Naive thymus-derived CD4-positive, alpha-beta T cell (primary cell): ENCODE measurements at regions not wholly inside any gene's neighbourhood (a gene's known extent, or its start where the extent isn't known, plus 50 kb on each side); places are given as distances from the start of the nearest gene placed in this dataset.

Experiments
- ATAC-seq: fragments of 150-1000 bp; cut with Tn5 transposase; 2 replicates; pipeline ENCODE4 v1.10.0; 2021; ENCODE audit warnings: mild to moderate bottlenecking, moderate library complexity
- CTCF ChIA-PET: fragments of 350-600 bp; sonication (Branson Sonifier 250); formaldehyde crosslinking; loops from one replicate; lab custom pipeline; 2021; ENCODE audit warnings: antibody characterized with exemption; lab: Charles Lee
- POLR2A ChIA-PET: fragments of 350-600 bp; sonication (Branson Sonifier 250); formaldehyde crosslinking; loops from one replicate; lab custom pipeline; 2021; ENCODE audit warnings: antibody characterized with exemption, inconsistent platforms; lab: Charles Lee
- DNase-seq, 9 donors: peaks; one replicate each; pipeline versions ENCODE4 v3.0.0 to v3.0.0-alpha.2; 2020 to 2022; ENCODE audit warnings: mixed read lengths in 1 of 9
- H3K27ac ChIP-seq: one replicate; pipeline ENCODE4 v1.7.0; 2013; ENCODE audit warnings: mild to moderate bottlenecking, low read depth, low read length, moderate library complexity
- H3K27me3 ChIP-seq, 2 donors: one replicate each; pipeline ENCODE4 v1.7.0; 2013; ENCODE audit warnings: low read length in 2 of 2, mild to moderate bottlenecking in 2 of 2, moderate library complexity in 2 of 2; ENCODE audit not compliant: control insufficient read depth in 2 of 2, insufficient read depth in 2 of 2
- H3K36me3 ChIP-seq, 3 experiments: 1 replicate in 2 of 3; 2 replicates in 1 of 3; pipeline ENCODE4 v1.7.0; 2013; ENCODE audit warnings: low read length in 3 of 3, mild to moderate bottlenecking in 3 of 3, moderate library complexity in 1 of 3; ENCODE audit not compliant: insufficient read depth in 3 of 3, control insufficient read depth in 2 of 3
- H3K4me1 ChIP-seq, 2 donors: one replicate each; pipeline ENCODE4 v1.7.0; 2013; ENCODE audit warnings: low read length in 2 of 2, mild to moderate bottlenecking in 2 of 2, moderate library complexity in 1 of 2; ENCODE audit not compliant: control insufficient read depth in 2 of 2, insufficient read depth in 2 of 2
- H3K4me3 ChIP-seq: 2 replicates; pipeline ENCODE4 v1.7.0; 2013; ENCODE audit warnings: mild to moderate bottlenecking, low read length
- H3K9me3 ChIP-seq, 3 experiments: 1 replicate in 2 of 3; 2 replicates in 1 of 3; pipeline ENCODE4 v1.7.0; 2013; ENCODE audit warnings: low read length in 3 of 3; ENCODE audit not compliant: control insufficient read depth in 2 of 3
- H3K27ac Mint-ChIP-seq, 9 donors: one replicate each; pipeline ENCODE4 v1.8.0; 2020 to 2022; ENCODE audit warnings: mixed read lengths in 9 of 9, mild to moderate bottlenecking in 8 of 9, moderate library complexity in 5 of 9, inconsistent platforms in 2 of 9
- H3K27me3 Mint-ChIP-seq, 5 donors: one replicate each; pipeline ENCODE4 v1.8.0; 2021 to 2022; ENCODE audit warnings: mixed read lengths in 5 of 5, mild to moderate bottlenecking in 1 of 5
- H3K36me3 Mint-ChIP-seq, 5 donors: one replicate each; pipeline ENCODE4 v1.8.0; 2020 to 2022; ENCODE audit warnings: mixed read lengths in 5 of 5, mild to moderate bottlenecking in 3 of 5, inconsistent platforms in 1 of 5
- H3K4me1 Mint-ChIP-seq, 7 donors: one replicate each; pipeline ENCODE4 v1.8.0; 2020 to 2022; ENCODE audit warnings: mixed read lengths in 7 of 7, mild to moderate bottlenecking in 3 of 7, inconsistent platforms in 1 of 7
- H3K4me3 Mint-ChIP-seq, 10 donors: one replicate each; pipeline ENCODE4 v1.8.0; 2020 to 2022; ENCODE audit warnings: mild to moderate bottlenecking in 10 of 10, mixed read lengths in 10 of 10, moderate library complexity in 6 of 10, inconsistent platforms in 2 of 10
- H3K9me3 Mint-ChIP-seq, 11 donors: one replicate each; pipeline ENCODE4 v1.8.0; 2020 to 2022; ENCODE audit warnings: mixed read lengths in 11 of 11, mild to moderate bottlenecking in 4 of 11, inconsistent platforms in 1 of 11, moderate library complexity in 1 of 11
- intact Hi-C, 2 donors: fragments of 100-400 bp; cut with micrococcal nuclease; formaldehyde crosslinking; loops; one replicate each; pipeline ENCODE4 v1.15.1; 2023

- POLR2A ChIA-PET: no interaction called here
- Mint-ChIP-seq H3K9me3 (peaks cover 0 to 10% (median 3%) of the 10 kb centered on the region in 11 donors), H3K27ac (no peak overlapping the region), H3K4me1 (no peaks in the 10 kb centered on the region), H3K27me3 (peaks cover 0 to 29% (median 20%) of the 10 kb centered on the region in 5 donors), H3K36me3 (no peaks in the 10 kb centered on the region), H3K4me3 (no peak overlapping the region)
- intact Hi-C loops: no loop called here
- Histone ChIP-seq H3K27me3 (no peaks in the 10 kb centered on the region), H3K4me1 (no peaks in the 10 kb centered on the region), H3K27ac (no peak overlapping the region), H3K36me3 (no peaks in the 10 kb centered on the region), H3K4me3 (no peak overlapping the region), H3K9me3 (no peaks in the 10 kb centered on the region)
- CTCF ChIA-PET: no interaction called here
- no peak for ATAC-seq
- DNase-seq: no peak
Observed at GRCh38 chr16:5454349-5454748, 356.8 kb upstream of the EEF2KMT start.

DNA sequence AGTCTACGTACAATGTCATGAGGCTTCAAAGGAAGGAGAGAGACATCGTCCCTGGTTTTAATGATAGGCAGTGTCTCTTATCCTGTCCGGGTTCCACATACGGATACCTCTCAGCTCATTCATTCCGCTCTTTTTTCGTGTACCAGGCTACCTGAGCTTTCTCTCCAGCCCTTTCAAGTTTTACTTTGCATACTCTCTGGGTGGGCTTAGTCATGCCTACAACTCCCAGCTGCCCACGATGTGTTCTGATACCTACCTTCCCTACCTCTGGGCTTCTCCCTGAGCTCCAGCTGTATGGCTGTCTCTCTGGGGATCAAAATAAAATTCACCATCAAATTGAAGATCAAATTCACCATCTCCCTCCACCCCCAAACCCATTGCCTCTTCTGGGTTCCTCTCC, 354.0 kb upstream of the EEF2KMT start:
- Histone ChIP-seq H3K4me1 (no peaks in the 10 kb centered on the region), H3K4me3 (no peak overlapping the region), H3K9me3 (no peaks in the 10 kb centered on the region), H3K27ac (no peak overlapping the region), H3K27me3 (no peaks in the 10 kb centered on the region), H3K36me3 (no peaks in the 10 kb centered on the region)
- Mint-ChIP-seq H3K4me1 (no peaks in the 10 kb centered on the region), H3K9me3 (peaks cover 0 to 17% (median 6%) of the 10 kb centered on the region in 11 donors), H3K36me3 (no peaks in the 10 kb centered on the region), H3K27ac (no peak overlapping the region), H3K27me3 (peaks cover 0 to 23% (median 20%) of the 10 kb centered on the region in 5 donors), H3K4me3 (no peak overlapping the region)
- intact Hi-C loops: no loop called here
- ChIA-PET CTCF (no interaction called here), POLR2A (no interaction called here)
- ATAC-seq: no peak
- no peak for DNase-seq

DNA sequence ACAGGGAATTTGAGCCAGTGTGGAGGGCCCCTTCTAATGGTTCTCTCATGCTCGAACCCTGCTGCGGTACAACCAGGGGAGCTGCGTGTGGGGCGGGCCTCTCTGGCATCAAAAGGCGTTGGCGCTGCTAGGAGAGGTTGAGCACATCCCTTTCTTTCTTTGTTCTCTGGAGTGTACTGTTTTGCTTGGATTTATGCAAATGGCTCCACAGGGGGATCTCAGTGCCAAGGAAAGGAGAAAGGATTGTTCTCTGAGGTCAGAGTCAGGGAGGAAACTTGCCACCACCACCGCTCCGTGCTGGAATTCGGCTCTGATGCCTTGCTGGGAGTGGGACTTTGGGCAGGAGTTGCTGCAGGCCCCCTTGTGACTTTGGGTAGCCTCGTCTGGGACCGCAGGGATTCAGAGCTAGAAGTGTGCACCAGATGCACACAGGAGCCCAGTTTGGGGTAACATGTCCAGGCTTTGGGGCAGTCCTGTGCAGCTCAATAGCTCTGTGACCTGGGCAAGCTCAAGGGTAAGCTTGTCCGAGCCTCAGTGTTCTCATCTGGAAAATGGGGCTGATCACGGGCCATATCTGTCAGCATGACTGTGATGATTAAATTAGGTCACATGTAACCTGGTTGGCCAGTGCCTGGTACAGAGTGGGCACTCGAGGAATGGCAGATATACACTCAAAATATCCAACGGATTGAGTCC, 353.0 kb upstream of the EEF2KMT start:
- Histone ChIP-seq H3K27ac (no peak overlapping the region), H3K36me3 (no peaks in the 10 kb centered on the region), H3K4me3 (no peak overlapping the region), H3K27me3 (no peaks in the 10 kb centered on the region), H3K4me1 (no peaks in the 10 kb centered on the region), H3K9me3 (no peaks in the 10 kb centered on the region)
- POLR2A ChIA-PET: no interaction called here
- Mint-ChIP-seq H3K36me3 (no peaks in the 10 kb centered on the region), H3K9me3 (peaks cover 0 to 17% (median 6%) of the 10 kb centered on the region in 11 donors), H3K4me1 (no peaks in the 10 kb centered on the region), H3K27me3 (peaks cover 0 to 20% (median 18%) of the 10 kb centered on the region in 5 donors), H3K4me3 (no peak overlapping the region), H3K27ac (no peak overlapping the region)
- intact Hi-C loops: no loop called here
- ATAC-seq (no peak), DNase-seq (no peak)
- CTCF ChIA-PET: no interaction called here

- H3K36me3 Mint-ChIP-seq: no peaks in the 10 kb centered on the region
- H3K4me1 Mint-ChIP-seq: no peaks in the 10 kb centered on the region
- DNase-seq (no peak), ATAC-seq (no peak)
- no peaks in the 10 kb centered on the region for H3K4me1 ChIP-seq
- ChIA-PET POLR2A (no interaction called here), CTCF (no interaction called here)
- no peak overlapping the region for H3K27ac Mint-ChIP-seq
- no peaks in the 10 kb centered on the region for H3K27me3 ChIP-seq
- no peak overlapping the region for H3K4me3 Mint-ChIP-seq
- H3K27ac ChIP-seq: no peak overlapping the region
- H3K9me3 ChIP-seq: no peaks in the 10 kb centered on the region
- H3K9me3 Mint-ChIP-seq: peaks cover 0 to 17% (median 4%) of the 10 kb centered on the region in 11 donors
- H3K4me3 ChIP-seq: no peak overlapping the region
- peaks cover 0 to 18% (median 16%) of the 10 kb centered on the region in 5 donors for H3K27me3 Mint-ChIP-seq
- no peaks in the 10 kb centered on the region for H3K36me3 ChIP-seq
- intact Hi-C loops: no loop called here
Observed at GRCh38 chr16:5449901-5450300, 352.3 kb upstream of the EEF2KMT start.

DNA sequence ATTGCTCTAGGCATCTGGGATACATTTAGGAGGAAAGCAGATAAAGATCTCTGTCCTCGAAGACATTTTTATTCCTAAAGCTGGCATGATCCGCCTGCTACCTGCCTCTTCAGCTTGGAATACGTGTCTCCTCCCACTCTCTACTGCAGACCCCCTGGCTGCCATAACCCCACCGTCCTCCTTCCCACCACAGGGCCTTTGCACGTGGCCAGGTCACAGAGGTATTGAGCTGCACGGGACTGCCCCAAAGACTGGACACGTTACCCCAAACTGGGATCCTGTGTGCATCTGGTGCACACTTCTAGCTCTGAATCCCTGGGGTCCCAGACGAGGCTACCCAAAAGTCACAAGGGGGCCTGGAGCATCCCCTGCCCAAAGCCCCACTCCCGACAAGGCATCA, 351.2 kb upstream of the EEF2KMT start:
- no peak overlapping the region for H3K4me3 ChIP-seq
- POLR2A ChIA-PET: no interaction called here
- H3K27me3 Mint-ChIP-seq: peaks cover 0 to 18% (median 12%) of the 10 kb centered on the region in 5 donors

DNA sequence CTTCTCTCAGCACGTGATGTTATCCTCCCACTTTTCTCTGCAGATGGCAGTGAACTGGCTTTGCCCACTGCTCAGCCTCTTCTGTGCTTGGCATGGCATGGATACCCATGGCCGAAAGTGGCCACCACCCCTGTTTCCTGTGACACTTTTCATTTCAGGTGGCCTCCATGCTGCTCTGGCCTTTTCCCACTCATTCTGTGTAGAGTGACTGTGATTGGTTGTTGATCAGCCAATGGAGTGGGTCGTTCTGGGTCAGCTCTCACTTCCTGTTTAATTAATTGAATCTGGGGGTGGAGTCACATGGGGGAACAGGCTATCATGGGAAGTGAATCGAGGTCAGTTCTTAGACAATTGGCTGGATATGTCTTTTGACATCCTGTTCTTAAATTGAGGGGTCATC, 350.1 kb upstream of the EEF2KMT start:
- Histone ChIP-seq H3K27me3 (no peaks in the 10 kb centered on the region), H3K36me3 (no peaks in the 10 kb centered on the region), H3K27ac (no peak overlapping the region), H3K4me3 (no peak overlapping the region), H3K9me3 (no peaks in the 10 kb centered on the region), H3K4me1 (no peaks in the 10 kb centered on the region)
- H3K36me3 Mint-ChIP-seq: no peaks in the 10 kb centered on the region
- no peak for ATAC-seq
- CTCF ChIA-PET: no interaction called here
- H3K27me3 Mint-ChIP-seq: peaks cover 0 to 18% (median 9%) of the 10 kb centered on the region in 5 donors
- no peak overlapping the region for H3K4me3 Mint-ChIP-seq
- H3K9me3 Mint-ChIP-seq: peaks cover 0 to 17% (median 3%) of the 10 kb centered on the region in 11 donors
- H3K4me1 Mint-ChIP-seq: no peaks in the 10 kb centered on the region
- intact Hi-C loops: no loop called here
- no peak for DNase-seq
- POLR2A ChIA-PET: no interaction called here
- no peak overlapping the region for H3K27ac Mint-ChIP-seq

More for the DNA sequence above, 351.2 kb upstream of the EEF2KMT start:
- CTCF ChIA-PET: no interaction called here
- no peaks in the 10 kb centered on the region for H3K9me3 ChIP-seq
- Mint-ChIP-seq H3K4me3 (no peak overlapping the region), H3K27ac (no peak overlapping the region), H3K36me3 (no peaks in the 10 kb centered on the region), H3K4me1 (no peaks in the 10 kb centered on the region), H3K9me3 (peaks cover 0 to 17% (median 3%) of the 10 kb centered on the region in 11 donors)
- H3K27me3 ChIP-seq: no peaks in the 10 kb centered on the region
- ATAC-seq: no peak
- H3K36me3 ChIP-seq: no peaks in the 10 kb centered on the region
- no peak overlapping the region for H3K27ac ChIP-seq
- H3K4me1 ChIP-seq: no peaks in the 10 kb centered on the region
- no peak for DNase-seq
- intact Hi-C loops: no loop called here

DNA sequence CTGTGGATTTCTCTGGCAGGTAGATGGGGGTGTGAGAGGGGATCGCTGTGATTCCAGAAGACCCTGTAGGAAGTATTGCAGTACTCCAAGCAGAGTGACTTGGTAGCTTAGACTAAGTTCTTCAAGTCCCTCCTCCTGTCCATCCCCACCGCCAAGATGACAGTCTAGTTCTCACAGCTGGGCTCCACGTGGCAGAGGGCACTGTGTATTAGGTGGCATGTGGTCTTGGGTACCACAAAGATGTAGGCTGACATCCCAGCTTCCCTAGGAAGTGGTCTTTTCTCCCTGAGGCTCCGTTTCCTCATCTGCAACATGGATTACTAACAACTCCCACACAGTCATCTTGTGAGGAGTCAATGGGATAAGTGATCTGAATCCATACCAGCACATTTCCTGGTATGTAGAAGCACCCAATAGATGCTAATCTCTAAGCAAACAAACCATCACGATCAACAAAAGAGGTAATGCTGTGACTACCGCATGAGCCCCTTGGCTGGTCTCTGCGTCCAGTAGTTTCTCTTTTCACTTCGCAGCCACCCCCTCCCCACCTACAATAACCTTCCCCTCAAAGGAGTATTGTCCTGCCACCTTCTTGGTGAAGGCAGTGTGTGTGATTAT, 349.1 kb upstream of the EEF2KMT start:
- H3K4me1 Mint-ChIP-seq: no peaks in the 10 kb centered on the region
- H3K9me3 ChIP-seq: no peaks in the 10 kb centered on the region
- H3K27ac Mint-ChIP-seq: no peak overlapping the region
- no peak for DNase-seq
- no peaks in the 10 kb centered on the region for H3K27me3 ChIP-seq
- ChIA-PET POLR2A (no interaction called here), CTCF (no interaction called here)
- no peaks in the 10 kb centered on the region for H3K36me3 Mint-ChIP-seq
- no peak overlapping the region for H3K27ac ChIP-seq
- no peaks in the 10 kb centered on the region for H3K4me1 ChIP-seq
- intact Hi-C loops: no loop called here
- peaks cover 0 to 23% (median 6%) of the 10 kb centered on the region in 11 donors for H3K9me3 Mint-ChIP-seq
- no peak overlapping the region for H3K4me3 Mint-ChIP-seq
- H3K27me3 Mint-ChIP-seq: peaks cover 0 to 22% (median 14%) of the 10 kb centered on the region in 5 donors
- no peak for ATAC-seq
- no peak overlapping the region for H3K4me3 ChIP-seq
- H3K36me3 ChIP-seq: no peaks in the 10 kb centered on the region
